Brain microvascular endothelial cell (primary cell): ENCODE measurements at regions not wholly inside any gene's neighbourhood (a gene's known extent, or its start where the extent isn't known, plus 50 kb on each side); places are given as distances from the start of the nearest gene placed in this dataset.

Experiments
- DNase-seq: peaks from one replicate; pipeline ENCODE4 v3.0.0-alpha.2; 2020
- H3K27ac ChIP-seq: fragments of 250-450 bp; sonication (Bioruptor Pico); 2 replicates; pipeline ENCODE4 v1.5.1; 2020; ENCODE audit warnings: mild to moderate bottlenecking, moderate library complexity
- H3K27me3 ChIP-seq: fragments of 250-450 bp; sonication (Bioruptor Pico); replicated peaks from 2 replicates; pipeline ENCODE4 v1.5.1; 2020; ENCODE audit warnings: mild to moderate bottlenecking
- H3K36me3 ChIP-seq: fragments of 250-450 bp; sonication (Bioruptor Pico); replicated peaks from 2 replicates; pipeline ENCODE4 v1.5.1; 2020; ENCODE audit warnings: mild to moderate bottlenecking
- H3K4me3 ChIP-seq: 2 replicates; pipeline ENCODE4 v1.5.1; 2011; ENCODE audit warnings: low read depth, mild to moderate bottlenecking, control low read depth, low read length, moderate library complexity
- in situ Hi-C: cut with HindIII; loops from 2 replicates; pipeline ENCODE4 v1.10.0; 2017; ENCODE audit warnings: low sequenced_read_pairs, low pct_ligation_motif_present
- TF ChIP-seq, protein P1 (sequence below): IDR thresholded peaks from 2 replicates; pipeline ENCODE4 v1.5.1; 2011; ENCODE audit warnings: low read depth, mild to moderate bottlenecking, moderate library complexity, low read length, control low read depth, inconsistent platforms; ENCODE audit errors: missing control alignments

GRCh38 chr5:71905834-71906711 is 187.0 kb downstream of the CARTPT start:
- in situ Hi-C loops, result no loop called here
- Histone ChIP-seq H3K27me3 (no peaks in the 10 kb centered on the region), H3K27ac (no peak overlapping the region), H3K36me3 (no peaks in the 10 kb centered on the region), H3K4me3 (no peak overlapping the region)
- no peak for DNase-seq
- TF ChIP-seq, protein P1, sequence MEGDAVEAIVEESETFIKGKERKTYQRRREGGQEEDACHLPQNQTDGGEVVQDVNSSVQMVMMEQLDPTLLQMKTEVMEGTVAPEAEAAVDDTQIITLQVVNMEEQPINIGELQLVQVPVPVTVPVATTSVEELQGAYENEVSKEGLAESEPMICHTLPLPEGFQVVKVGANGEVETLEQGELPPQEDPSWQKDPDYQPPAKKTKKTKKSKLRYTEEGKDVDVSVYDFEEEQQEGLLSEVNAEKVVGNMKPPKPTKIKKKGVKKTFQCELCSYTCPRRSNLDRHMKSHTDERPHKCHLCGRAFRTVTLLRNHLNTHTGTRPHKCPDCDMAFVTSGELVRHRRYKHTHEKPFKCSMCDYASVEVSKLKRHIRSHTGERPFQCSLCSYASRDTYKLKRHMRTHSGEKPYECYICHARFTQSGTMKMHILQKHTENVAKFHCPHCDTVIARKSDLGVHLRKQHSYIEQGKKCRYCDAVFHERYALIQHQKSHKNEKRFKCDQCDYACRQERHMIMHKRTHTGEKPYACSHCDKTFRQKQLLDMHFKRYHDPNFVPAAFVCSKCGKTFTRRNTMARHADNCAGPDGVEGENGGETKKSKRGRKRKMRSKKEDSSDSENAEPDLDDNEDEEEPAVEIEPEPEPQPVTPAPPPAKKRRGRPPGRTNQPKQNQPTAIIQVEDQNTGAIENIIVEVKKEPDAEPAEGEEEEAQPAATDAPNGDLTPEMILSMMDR, result no peak

GRCh38 chr5:71907001-71907588 is 188.0 kb downstream of the CARTPT start:
- in situ Hi-C loops, result no loop called here
- Histone ChIP-seq H3K4me3 (no peak overlapping the region), H3K27me3 (no peaks in the 10 kb centered on the region), H3K27ac (no peak overlapping the region), H3K36me3 (no peaks in the 10 kb centered on the region)
- TF ChIP-seq, protein P1, result no peak
- DNase-seq, result no peak

- H3K4me3 ChIP-seq, result no peak overlapping the region
- H3K36me3 ChIP-seq, result no peaks in the 10 kb centered on the region
- H3K27ac ChIP-seq, result no peak overlapping the region
- in situ Hi-C loops, result no loop called here
- TF ChIP-seq, protein P1, result no peak
- no peak for DNase-seq
- no peaks in the 10 kb centered on the region for H3K27me3 ChIP-seq
These were observed 188.6 kb downstream of the CARTPT start for GRCh38 chr5:71907608-71908145.

DNA sequence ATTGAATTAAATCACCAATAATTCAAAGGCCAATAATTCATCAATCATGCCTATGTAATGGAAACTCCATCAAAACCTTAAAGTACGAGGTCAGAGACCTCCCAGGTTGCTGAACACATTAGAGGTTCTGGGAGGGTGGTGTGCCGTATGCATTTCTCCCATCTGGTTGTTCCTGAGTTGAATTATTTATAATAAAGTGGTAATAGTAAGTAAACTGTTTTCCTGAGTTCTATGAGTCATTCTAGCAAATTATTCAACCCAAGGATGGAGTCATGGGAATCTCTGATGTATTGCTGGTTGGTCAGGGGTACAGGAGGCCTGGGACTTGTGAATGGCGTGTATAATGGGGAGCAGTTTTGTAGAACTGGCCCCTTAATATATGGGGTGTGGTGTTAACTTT is 191.7 kb downstream of the CARTPT start:
- H3K36me3 ChIP-seq, result no peaks in the 10 kb centered on the region
- no peak overlapping the region for H3K4me3 ChIP-seq
- DNase-seq, result no peak
- no peaks in the 10 kb centered on the region for H3K27me3 ChIP-seq
- no peak overlapping the region for H3K27ac ChIP-seq
- in situ Hi-C loops, result no loop called here
- TF ChIP-seq, protein P1, result no peak

DNA sequence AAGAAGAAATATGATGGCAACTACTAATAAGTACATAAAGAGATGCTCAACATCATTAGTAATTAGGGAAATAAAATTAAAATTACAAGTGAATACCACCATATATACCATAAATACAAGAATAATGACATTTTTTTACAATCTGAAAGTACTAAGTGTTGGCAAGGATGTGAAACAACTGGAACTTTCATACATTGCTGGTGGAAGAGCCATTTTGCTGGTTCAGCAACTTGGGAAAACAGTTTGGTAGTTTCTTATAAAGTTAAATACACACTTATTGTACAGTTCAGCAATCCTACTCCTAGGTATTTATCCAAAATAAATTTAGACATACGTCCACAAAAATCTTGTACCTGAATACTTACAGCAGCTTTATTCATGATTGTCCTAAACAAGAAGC is 192.9 kb downstream of the CARTPT start:
- in situ Hi-C loops, result no loop called here
- TF ChIP-seq, protein P1, result no peak
- DNase-seq, result no peak
- Histone ChIP-seq H3K36me3 (no peaks in the 10 kb centered on the region), H3K27ac (no peak overlapping the region), H3K4me3 (no peak overlapping the region), H3K27me3 (no peaks in the 10 kb centered on the region)
